GM12891 (cell line): ENCODE measurements at regions not wholly inside any gene's neighbourhood (a gene's known extent, or its start where the extent isn't known, plus 50 kb on each side); places are given as distances from the start of the nearest gene placed in this dataset.

ENCODE experiments used
- POLR2A ChIP-seq: IDR thresholded peaks from 2 replicates; pipeline ENCODE4 v1.6.1; 2011; ENCODE audit warnings: low read depth, low read length, control low read depth
- POLR2AphosphoS5 ChIP-seq: IDR thresholded peaks from 2 replicates; pipeline ENCODE4 v1.6.1; 2011; ENCODE audit warnings: low read depth, low read length, control low read depth
- POU2F2 ChIP-seq: IDR thresholded peaks from 2 replicates; pipeline ENCODE4 v1.6.1; 2011; ENCODE audit warnings: low read depth, mild to moderate bottlenecking, control low read depth, low read length, moderate library complexity
- SPI1 ChIP-seq: IDR thresholded peaks from 2 replicates; pipeline ENCODE4 v1.6.1; 2011; ENCODE audit warnings: low read depth, low read length, control low read depth
- TAF1 ChIP-seq: IDR thresholded peaks from 2 replicates; pipeline ENCODE4 v1.6.1; 2011; ENCODE audit warnings: low read depth, low read length, control low read depth

- no peak for TF ChIP-seq POLR2A
- no peak for TF ChIP-seq POLR2AphosphoS5
- no peak for TF ChIP-seq TAF1
- TF ChIP-seq POU2F2: no peak
- TF ChIP-seq SPI1: no peak
These were observed 210.2 kb upstream of the NPY2R start for GRCh38 chr4:154998284-154998683.
